Neural cell (in vitro differentiated cells): ENCODE measurements at regions not wholly inside any gene's neighbourhood (a gene's known extent, or its start where the extent isn't known, plus 50 kb on each side); places are given as distances from the start of the nearest gene placed in this dataset.

ENCODE experiments used
- H2AFZ ChIP-seq: fragments of 200-600, 300-800 bp; sonication (generic), shearing (Covaris generic); 2 replicates; pipeline ENCODE4 v1.6.0; 2014; ENCODE audit warnings: low read depth, mild to moderate bottlenecking, antibody characterized with exemption, low read length, moderate library complexity
- H3F3A ChIP-seq: fragments of 200-600 bp; shearing (Covaris generic); 2 replicates; pipeline ENCODE4 v1.6.1; 2016; ENCODE audit warnings: mild to moderate bottlenecking, moderate library complexity, mixed read lengths, antibody characterized with exemption, low read length; ENCODE audit not compliant: insufficient read depth, poor library complexity, severe bottlenecking
- H3K27ac ChIP-seq: fragments of 200-600, 300-800 bp; sonication (generic), shearing (Covaris generic); 2 replicates; pipeline ENCODE4 v1.5.1; 2014; ENCODE audit warnings: mild to moderate bottlenecking, low read length, moderate library complexity
- H3K27me3 ChIP-seq: fragments of 300-800, 200-600 bp; sonication (generic), shearing (Covaris generic); 2 replicates; pipeline ENCODE4 v1.6.0; 2014; ENCODE audit warnings: mild to moderate bottlenecking, low read depth, low read length, moderate library complexity; ENCODE audit not compliant: insufficient read depth
- H3K36me3 ChIP-seq: fragments of 300-800, 200-600 bp; sonication (generic), shearing (Covaris generic); 2 replicates; pipeline ENCODE4 v1.5.1; 2014; ENCODE audit warnings: mild to moderate bottlenecking, antibody characterized with exemption, low read length, moderate library complexity; ENCODE audit not compliant: insufficient read depth
- H3K4me2 ChIP-seq: fragments of 300-800, 200-600 bp; sonication (generic), shearing (Covaris generic); 2 replicates; pipeline ENCODE4 v1.6.0; 2014; ENCODE audit warnings: mild to moderate bottlenecking, low read length
- H3K4me3 ChIP-seq: fragments of 300-800, 200-600 bp; sonication (generic), shearing (Covaris generic); 2 replicates; pipeline ENCODE4 v1.5.1; 2014; ENCODE audit warnings: mild to moderate bottlenecking, low read length, moderate library complexity
- H3K79me2 ChIP-seq: fragments of 200-600 bp; shearing (Covaris generic); replicated peaks from 2 replicates; pipeline ENCODE4 v1.6.0; 2014; ENCODE audit warnings: mild to moderate bottlenecking, low read length, moderate library complexity; ENCODE audit not compliant: insufficient read depth
- H3K9ac ChIP-seq: fragments of 300-800, 200-600 bp; sonication (generic), shearing (Covaris generic); 2 replicates; pipeline ENCODE4 v1.6.1; 2016; ENCODE audit warnings: mild to moderate bottlenecking, low read length, mixed read lengths
- H3K9me2 ChIP-seq: fragments of 200-600 bp; shearing (Covaris generic); 2 replicates; pipeline ENCODE4 v1.6.1; 2016; ENCODE audit warnings: mild to moderate bottlenecking, low read length, mixed read lengths; ENCODE audit not compliant: insufficient read depth
- H3K9me3 ChIP-seq: fragments of 200-600, 300-800 bp; sonication (generic), shearing (Covaris generic); 2 replicates; pipeline ENCODE4 v1.6.1; 2016; ENCODE audit warnings: mild to moderate bottlenecking, mixed run types, low read length, moderate library complexity, mixed read lengths
- H4K20me1 ChIP-seq: fragments of 200-600 bp; shearing (Covaris generic); 2 replicates; pipeline ENCODE4 v1.6.1; 2016; ENCODE audit warnings: mild to moderate bottlenecking, mixed run types; ENCODE audit not compliant: insufficient read depth
- CTCF ChIP-seq: fragments of 450-650 bp; IDR thresholded peaks from 2 replicates; pipeline ENCODE4 v1.5.1; 2014; ENCODE audit warnings: antibody characterized with exemption, mild to moderate bottlenecking, moderate library complexity; ENCODE audit not compliant: poor library complexity, severe bottlenecking
- EP300 ChIP-seq: fragments of 450-650 bp; conservative IDR thresholded peaks from 2 replicates; pipeline ENCODE4 v1.6.1; 2014; ENCODE audit warnings: antibody characterized with exemption, mild to moderate bottlenecking, moderate library complexity; ENCODE audit not compliant: poor library complexity, severe bottlenecking
- EZH2 ChIP-seq: fragments of 200-600, 300-800 bp; shearing (Covaris generic), sonication (generic); IDR thresholded peaks from 2 replicates; pipeline ENCODE4 v1.6.1; 2014; ENCODE audit warnings: antibody characterized with exemption, low read length, borderline replicate concordance, mild to moderate bottlenecking; ENCODE audit not compliant: insufficient read depth, poor library complexity, severe bottlenecking
- MXI1 ChIP-seq: fragments of 450-650 bp; conservative IDR thresholded peaks from 2 replicates; pipeline ENCODE4 v1.6.1; 2014; ENCODE audit warnings: antibody characterized with exemption, mild to moderate bottlenecking; ENCODE audit not compliant: poor library complexity, severe bottlenecking
- POLR2AphosphoS5 ChIP-seq: IDR thresholded peaks from 2 replicates; pipeline ENCODE4 v1.6.1; 2012
- RAD21 ChIP-seq: fragments of 450-650 bp; conservative IDR thresholded peaks from 2 replicates; pipeline ENCODE4 v1.6.1; 2014; ENCODE audit warnings: antibody characterized with exemption, mild to moderate bottlenecking, moderate library complexity
- REST ChIP-seq: IDR thresholded peaks from 2 replicates; pipeline ENCODE4 v1.6.1; 2012; ENCODE audit warnings: borderline replicate concordance
- SMC3 ChIP-seq: fragments of 450-650 bp; conservative IDR thresholded peaks from 2 replicates; pipeline ENCODE4 v1.6.1; 2014; ENCODE audit warnings: antibody characterized with exemption, mild to moderate bottlenecking, moderate library complexity; ENCODE audit not compliant: poor library complexity
- TAF1 ChIP-seq: IDR thresholded peaks from 2 replicates; pipeline ENCODE4 v1.6.1; 2012; ENCODE audit warnings: low read depth

- no peak overlapping the region for H3K27ac ChIP-seq
These were observed 265.3 kb downstream of the RCHY1 start for GRCh38 chr4:75248770-75249407.

GRCh38 chr4:75244325-75244724, 269.9 kb downstream of the RCHY1 start:
- Histone ChIP-seq H3K4me2 (no peak overlapping the region), H3K36me3 (no peaks in the 10 kb centered on the region), H3K79me2 (no peaks in the 10 kb centered on the region), H3K4me3 (no peak overlapping the region), H2AFZ (no peak overlapping the region), H3K9me3 (no peaks in the 10 kb centered on the region), H3K9ac (no peak overlapping the region), H3K27ac (no peak overlapping the region), H3F3A (no peaks in the 10 kb centered on the region), H3K27me3 (no peaks in the 10 kb centered on the region), H3K9me2 (no peaks in the 10 kb centered on the region), H4K20me1 (no peaks in the 10 kb centered on the region)
- TF ChIP-seq TAF1 = no peak

More at GRCh38 chr4:75248770-75249407, 265.3 kb downstream of the RCHY1 start:
- no peak overlapping the region for H3K4me2 ChIP-seq
- no peaks in the 10 kb centered on the region for H3K27me3 ChIP-seq
- H3K4me3 ChIP-seq = no peak overlapping the region
- TF ChIP-seq EP300 (no peak), MXI1 (no peak), TAF1 (no peak), RAD21 (no peak), REST (no peak), CTCF (no peak), POLR2AphosphoS5 (no peak), EZH2 (no peak), SMC3 (no peak)
- H2AFZ ChIP-seq = no peak overlapping the region
- no peaks in the 10 kb centered on the region for H3F3A ChIP-seq
- no peak overlapping the region for H3K9ac ChIP-seq
- no peaks in the 10 kb centered on the region for H4K20me1 ChIP-seq
- no peaks in the 10 kb centered on the region for H3K9me3 ChIP-seq
- no peaks in the 10 kb centered on the region for H3K36me3 ChIP-seq
- H3K79me2 ChIP-seq = no peaks in the 10 kb centered on the region
- no peaks in the 10 kb centered on the region for H3K9me2 ChIP-seq

DNA sequence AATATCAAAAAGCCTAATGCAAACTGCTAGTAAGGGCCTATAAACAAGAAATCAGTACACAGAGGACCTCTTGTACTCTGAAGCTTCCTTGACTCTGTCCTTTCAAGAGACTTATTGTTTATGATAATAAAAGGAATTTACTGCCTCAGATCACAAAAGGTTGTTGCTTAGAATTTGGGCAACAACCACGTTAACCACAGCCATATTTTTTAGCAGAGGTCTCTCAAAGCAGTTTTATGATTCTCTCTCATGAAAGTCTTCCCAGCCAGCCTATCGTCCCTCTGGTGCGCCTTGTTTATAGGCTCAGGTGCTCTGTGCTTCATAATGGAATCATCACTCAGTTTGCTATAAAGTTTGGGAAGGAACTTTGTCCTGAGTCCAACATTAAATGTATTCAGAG, 270.6 kb downstream of the RCHY1 start:
- no peak overlapping the region for H3K27ac ChIP-seq
- TF ChIP-seq REST = no peak
- no peaks in the 10 kb centered on the region for H3K79me2 ChIP-seq
- H3K4me3 ChIP-seq = no peak overlapping the region
- H3F3A ChIP-seq = no peaks in the 10 kb centered on the region
- no peak overlapping the region for H3K4me2 ChIP-seq
- H3K27me3 ChIP-seq = no peaks in the 10 kb centered on the region
- H3K36me3 ChIP-seq = no peaks in the 10 kb centered on the region
- H2AFZ ChIP-seq = no peak overlapping the region
- no peaks in the 10 kb centered on the region for H3K9me2 ChIP-seq
- no peaks in the 10 kb centered on the region for H4K20me1 ChIP-seq
- H3K9ac ChIP-seq = no peak overlapping the region
- H3K9me3 ChIP-seq = no peaks in the 10 kb centered on the region
